Ishikawa (cell line): ENCODE measurements at regions not wholly inside any gene's neighbourhood (a gene's known extent, or its start where the extent isn't known, plus 50 kb on each side); places are given as distances from the start of the nearest gene placed in this dataset.

Source experiments
- CEBPB ChIP-seq: IDR thresholded peaks from 2 replicates; pipeline ENCODE4 v1.6.1; 2012
- CREB1 ChIP-seq: IDR thresholded peaks from 2 replicates; pipeline ENCODE4 v1.6.1; 2012; ENCODE audit warnings: low read depth
- EGR1 ChIP-seq: IDR thresholded peaks from 2 replicates; pipeline ENCODE4 v1.6.1; 2012
- EP300 ChIP-seq: IDR thresholded peaks from 2 replicates; pipeline ENCODE4 v1.6.1; 2012; ENCODE audit warnings: borderline replicate concordance
- FOXM1 ChIP-seq: IDR thresholded peaks from 2 replicates; pipeline ENCODE4 v1.6.1; 2012; ENCODE audit warnings: low read depth, borderline replicate concordance
- MAX ChIP-seq: IDR thresholded peaks from 2 replicates; pipeline ENCODE4 v1.6.1; 2012
- NFIC ChIP-seq: IDR thresholded peaks from 2 replicates; pipeline ENCODE4 v1.6.1; 2012
- RAD21 ChIP-seq: IDR thresholded peaks from 2 replicates; pipeline ENCODE4 v1.6.1; 2012; ENCODE audit warnings: low read depth
- TAF1 ChIP-seq: IDR thresholded peaks from 2 replicates; pipeline ENCODE4 v1.6.1; 2012; ENCODE audit warnings: low read depth, mild to moderate bottlenecking
- TCF12 ChIP-seq: IDR thresholded peaks from 2 replicates; pipeline ENCODE4 v1.6.1; 2012; ENCODE audit warnings: low read depth
- TEAD4 ChIP-seq: IDR thresholded peaks from 2 replicates; pipeline ENCODE4 v1.6.1; 2012
- USF1 ChIP-seq: IDR thresholded peaks from 2 replicates; pipeline ENCODE4 v1.6.1; 2012
- YY1 ChIP-seq: IDR thresholded peaks from 2 replicates; pipeline ENCODE4 v1.6.1; 2012; ENCODE audit warnings: low read depth
- ZBTB7A ChIP-seq: IDR thresholded peaks from 2 replicates; pipeline ENCODE4 v1.6.1; 2012; ENCODE audit warnings: low read depth
- TF ChIP-seq, protein P1 (sequence below): IDR thresholded peaks from 2 replicates; pipeline ENCODE4 v1.6.1; 2012; ENCODE audit warnings: low read depth, mild to moderate bottlenecking

GRCh38 chr4:133439830-133440229 is 290.7 kb downstream of the PCDH10 start:
- TF ChIP-seq YY1 (no peak), TEAD4 (no peak), EGR1 (no peak), USF1 (no peak)
- TF ChIP-seq, protein P1, sequence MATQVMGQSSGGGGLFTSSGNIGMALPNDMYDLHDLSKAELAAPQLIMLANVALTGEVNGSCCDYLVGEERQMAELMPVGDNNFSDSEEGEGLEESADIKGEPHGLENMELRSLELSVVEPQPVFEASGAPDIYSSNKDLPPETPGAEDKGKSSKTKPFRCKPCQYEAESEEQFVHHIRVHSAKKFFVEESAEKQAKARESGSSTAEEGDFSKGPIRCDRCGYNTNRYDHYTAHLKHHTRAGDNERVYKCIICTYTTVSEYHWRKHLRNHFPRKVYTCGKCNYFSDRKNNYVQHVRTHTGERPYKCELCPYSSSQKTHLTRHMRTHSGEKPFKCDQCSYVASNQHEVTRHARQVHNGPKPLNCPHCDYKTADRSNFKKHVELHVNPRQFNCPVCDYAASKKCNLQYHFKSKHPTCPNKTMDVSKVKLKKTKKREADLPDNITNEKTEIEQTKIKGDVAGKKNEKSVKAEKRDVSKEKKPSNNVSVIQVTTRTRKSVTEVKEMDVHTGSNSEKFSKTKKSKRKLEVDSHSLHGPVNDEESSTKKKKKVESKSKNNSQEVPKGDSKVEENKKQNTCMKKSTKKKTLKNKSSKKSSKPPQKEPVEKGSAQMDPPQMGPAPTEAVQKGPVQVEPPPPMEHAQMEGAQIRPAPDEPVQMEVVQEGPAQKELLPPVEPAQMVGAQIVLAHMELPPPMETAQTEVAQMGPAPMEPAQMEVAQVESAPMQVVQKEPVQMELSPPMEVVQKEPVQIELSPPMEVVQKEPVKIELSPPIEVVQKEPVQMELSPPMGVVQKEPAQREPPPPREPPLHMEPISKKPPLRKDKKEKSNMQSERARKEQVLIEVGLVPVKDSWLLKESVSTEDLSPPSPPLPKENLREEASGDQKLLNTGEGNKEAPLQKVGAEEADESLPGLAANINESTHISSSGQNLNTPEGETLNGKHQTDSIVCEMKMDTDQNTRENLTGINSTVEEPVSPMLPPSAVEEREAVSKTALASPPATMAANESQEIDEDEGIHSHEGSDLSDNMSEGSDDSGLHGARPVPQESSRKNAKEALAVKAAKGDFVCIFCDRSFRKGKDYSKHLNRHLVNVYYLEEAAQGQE, result no peak

DNA sequence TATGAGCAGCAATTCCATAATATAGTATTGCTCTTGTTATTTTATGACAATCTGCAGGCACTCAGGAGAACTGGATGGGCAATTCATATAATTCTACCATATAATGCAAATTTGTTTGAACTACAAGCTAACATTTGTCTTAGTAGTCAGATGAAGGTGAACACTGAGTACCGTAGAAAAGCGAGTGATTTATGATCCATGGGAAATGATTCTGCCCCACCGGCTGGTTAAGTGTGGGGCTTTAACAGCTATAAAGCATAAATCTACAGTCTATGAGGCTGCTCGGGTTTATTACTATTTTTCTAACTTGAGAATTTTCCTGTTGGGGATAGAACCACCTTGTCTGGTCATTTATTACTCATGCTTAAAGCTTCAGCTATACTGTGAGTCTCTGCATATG is 275.5 kb downstream of the PCDH10 start:
- TF ChIP-seq RAD21 (no peak), CREB1 (no peak), USF1 (no peak), MAX (no peak), FOXM1 (no peak), TCF12 (no peak), CEBPB (no peak), NFIC (no peak), EP300 (no peak), YY1 (no peak), TAF1 (no peak), EGR1 (no peak), TEAD4 (no peak), ZBTB7A (no peak)
- TF ChIP-seq, protein P1, result no peak

GRCh38 chr4:133403913-133404312 is 254.8 kb downstream of the PCDH10 start:
- TF ChIP-seq USF1 (no peak), CEBPB (no peak), YY1 (no peak), FOXM1 (no peak), RAD21 (no peak), EGR1 (no peak), CREB1 (no peak), TAF1 (no peak), TEAD4 (no peak), MAX (no peak), EP300 (no peak), NFIC (no peak), ZBTB7A (no peak), TCF12 (no peak)
- TF ChIP-seq, protein P1, result no peak

DNA sequence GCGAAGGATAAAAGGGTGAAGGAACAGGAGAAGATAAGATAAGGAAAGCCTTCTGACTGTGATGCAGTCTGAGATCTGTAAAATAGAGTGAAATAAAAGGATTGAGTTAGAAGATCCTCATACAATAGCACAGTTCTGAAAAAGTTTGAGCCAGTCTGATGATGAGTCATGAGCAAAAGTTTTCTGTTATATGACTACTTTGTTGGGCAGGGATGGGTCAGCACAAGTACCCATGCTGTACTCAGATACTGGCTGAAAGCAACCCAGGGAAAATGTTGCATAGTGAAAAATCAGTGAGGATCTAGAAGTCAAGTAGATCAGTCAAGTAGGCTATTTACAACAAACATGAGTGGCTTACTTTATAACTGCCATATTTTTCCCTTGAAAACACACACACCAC is 253.5 kb downstream of the PCDH10 start:
- TF ChIP-seq FOXM1 (no peak), YY1 (no peak), TCF12 (no peak), MAX (no peak)
